Gastrocnemius medialis (tissue), 4 donors: ENCODE measurements at regions not wholly inside any gene's neighbourhood (a gene's known extent, or its start where the extent isn't known, plus 50 kb on each side); places are given as distances from the start of the nearest gene placed in this dataset.

Experiments used
- CTCF ChIP-seq, 5 experiments: fragments of 450-650 bp in 3 of 5; fragments of 200-600 bp in 2 of 5; sonication (generic) in 2 of 5; IDR thresholded peaks in 4 of 5; conservative IDR thresholded peaks in 1 of 5; 1 replicate in 4 of 5; 2 replicates in 1 of 5; pipeline ENCODE4 v1.5.1; 2016 to 2019; ENCODE audit warnings: antibody characterized with exemption in 5 of 5, mild to moderate bottlenecking in 3 of 5, moderate library complexity in 3 of 5
- POLR2A ChIP-seq, 2 donors: fragments of 450-650 bp; IDR thresholded peaks; one replicate each; pipeline ENCODE4 v1.6.1; 2017; ENCODE audit warnings: antibody characterized with exemption in 2 of 2, mild to moderate bottlenecking in 2 of 2, moderate library complexity in 2 of 2

DNA sequence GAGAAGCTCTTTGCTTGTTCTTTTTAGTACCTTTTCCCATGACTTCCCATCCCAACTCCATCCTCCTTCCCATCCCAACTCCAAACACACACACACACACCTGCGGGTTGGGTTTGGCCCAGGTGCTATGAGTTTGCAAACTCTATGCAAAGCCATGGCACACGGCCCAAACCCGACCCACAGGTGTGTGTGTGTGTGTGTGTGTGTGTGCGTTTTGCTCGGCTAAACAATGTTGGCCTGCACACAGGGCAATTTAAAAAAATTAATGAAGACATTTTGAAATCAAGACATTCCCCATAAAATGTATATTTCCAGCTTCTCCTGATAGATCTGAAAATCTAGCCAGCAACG, 103.7 kb upstream of the TLE3 start:
- TF ChIP-seq CTCF (IDR thresholded peaks at IDR 0.05 in 4 of 5, conservative IDR thresholded peaks at IDR 0.05 in 1 of 5) (no peak), POLR2A (IDR thresholded peaks at IDR 0.05) (no peak)
